Astrocyte (in vitro differentiated cells and primary cell): ENCODE measurements at regions not wholly inside any gene's neighbourhood (a gene's known extent, or its start where the extent isn't known, plus 50 kb on each side); places are given as distances from the start of the nearest gene placed in this dataset.
A peak's percentile ranks its signal among the peaks of the same experiment; 100 is the strongest.
"Not testable (repeated sequence)": the region's sequence is repeated elsewhere in the genome, so short reads cannot be mapped to it uniquely, and the experiment has no call there.

Experiments
- DNase-seq: peaks from one replicate; pipeline ENCODE4 v3.0.0-alpha.2; 2010; ENCODE audit warnings: low read depth
- FAIRE-seq: peaks from 2 replicates; lab custom pipeline; 2011; peaks lifted over from hg19 to GRCh38; lab: Jason Lieb, UNC
- H2AFZ ChIP-seq: 2 replicates; pipeline ENCODE4 v1.6.0; 2012; ENCODE audit warnings: low read depth, low read length, inconsistent platforms
- H3K27ac ChIP-seq: 2 replicates; pipeline ENCODE4 v1.5.1; 2011; ENCODE audit warnings: low read depth, low read length, inconsistent platforms
- H3K27me3 ChIP-seq: 2 replicates; pipeline ENCODE4 v1.6.0; 2011; ENCODE audit warnings: low read length, inconsistent platforms; ENCODE audit not compliant: insufficient read depth
- H3K36me3 ChIP-seq: 2 replicates; pipeline ENCODE4 v1.5.1; 2011; ENCODE audit warnings: low read length, inconsistent platforms; ENCODE audit not compliant: insufficient read depth
- H3K4me1 ChIP-seq: 2 replicates; pipeline ENCODE4 v1.5.1; 2011; ENCODE audit warnings: low read length, inconsistent platforms; ENCODE audit not compliant: insufficient read depth
- H3K4me2 ChIP-seq: 2 replicates; pipeline ENCODE4 v1.6.0; 2012; ENCODE audit warnings: low read length, inconsistent platforms
- H3K4me3 ChIP-seq: 2 replicates; pipeline ENCODE4 v1.5.1; 2011; ENCODE audit warnings: low read depth, mild to moderate bottlenecking, low read length, inconsistent platforms; ENCODE audit not compliant: insufficient read depth
- H3K79me2 ChIP-seq: 2 replicates; pipeline ENCODE4 v1.6.0; 2012; ENCODE audit warnings: mild to moderate bottlenecking, low read length, inconsistent platforms; ENCODE audit not compliant: insufficient read depth
- H3K9ac ChIP-seq: 2 replicates; pipeline ENCODE4 v1.6.0; 2012; ENCODE audit warnings: mild to moderate bottlenecking, low read length, inconsistent platforms
- H3K9me3 ChIP-seq: 2 replicates; pipeline ENCODE4 v1.5.1; 2012; ENCODE audit warnings: low read depth, mild to moderate bottlenecking, low read length, inconsistent platforms; ENCODE audit not compliant: insufficient read depth
- H4K20me1 ChIP-seq: 2 replicates; pipeline ENCODE4 v1.6.0; 2012; ENCODE audit warnings: low read length, inconsistent platforms; ENCODE audit not compliant: insufficient read depth
- H3K27ac Mint-ChIP-seq: one replicate; pipeline ENCODE4 v1.8.0; 2021; ENCODE audit warnings: mild to moderate bottlenecking, mixed read lengths; ENCODE audit not compliant: unreplicated experiment
- H3K27me3 Mint-ChIP-seq: one replicate; pipeline ENCODE4 v1.8.0; 2021; ENCODE audit warnings: low read depth, mixed read lengths; ENCODE audit not compliant: unreplicated experiment
- H3K36me3 Mint-ChIP-seq: one replicate; pipeline ENCODE4 v1.8.0; 2021; ENCODE audit warnings: low read depth, mixed read lengths; ENCODE audit not compliant: unreplicated experiment
- H3K4me1 Mint-ChIP-seq: one replicate; pipeline ENCODE4 v1.8.0; 2021; ENCODE audit warnings: low read depth, mixed read lengths; ENCODE audit not compliant: unreplicated experiment
- H3K4me3 Mint-ChIP-seq: one replicate; pipeline ENCODE4 v1.8.0; 2021; ENCODE audit warnings: mild to moderate bottlenecking, moderate library complexity, mixed read lengths; ENCODE audit not compliant: unreplicated experiment
- H3K9me3 Mint-ChIP-seq: one replicate; pipeline ENCODE4 v1.8.0; 2021; ENCODE audit warnings: mild to moderate bottlenecking, mixed read lengths; ENCODE audit not compliant: unreplicated experiment
- CTCF ChIP-seq: IDR thresholded peaks from 2 replicates; pipeline ENCODE4 v1.5.1; 2011; ENCODE audit warnings: low read depth, mild to moderate bottlenecking, inconsistent platforms, low read length, moderate library complexity; ENCODE audit not compliant: insufficient read depth
- EZH2 ChIP-seq: IDR thresholded peaks from 2 replicates; pipeline ENCODE4 v1.6.1; 2012; ENCODE audit warnings: mild to moderate bottlenecking, low read length, inconsistent platforms; ENCODE audit not compliant: insufficient read depth

- no peaks in the 10 kb centered on the region for H3K4me1 Mint-ChIP-seq
- H3K36me3 ChIP-seq, result no peaks in the 10 kb centered on the region
- H3K27me3 ChIP-seq, result no peaks in the 10 kb centered on the region
- no peaks in the 10 kb centered on the region for H3K9me3 ChIP-seq
- no peaks in the 10 kb centered on the region for H3K36me3 Mint-ChIP-seq
- H3K4me2 ChIP-seq, result no peak overlapping the region
- no peaks in the 10 kb centered on the region for H3K4me1 ChIP-seq
- H3K27ac Mint-ChIP-seq, result no peak overlapping the region
- TF ChIP-seq EZH2 (no peak), CTCF (no peak)
- no peak overlapping the region for H3K4me3 ChIP-seq
- no peak overlapping the region for H2AFZ ChIP-seq
- H4K20me1 ChIP-seq, result no peaks in the 10 kb centered on the region
- no peaks in the 10 kb centered on the region for H3K27me3 Mint-ChIP-seq
- peak; percentile 93 for FAIRE-seq
- H3K9me3 Mint-ChIP-seq, result peaks cover 3% of the 10 kb centered on the region
- no peak overlapping the region for H3K9ac ChIP-seq
- no peak overlapping the region for H3K4me3 Mint-ChIP-seq
- DNase-seq, result no peak
- H3K27ac ChIP-seq, result no peak overlapping the region
- no peaks in the 10 kb centered on the region for H3K79me2 ChIP-seq
Measured at GRCh38 chrX:96211953-96212352, 472.7 kb upstream of the DIAPH2 start.

- H3K27me3 Mint-ChIP-seq, FAIRE-seq, H3K9me3 Mint-ChIP-seq: not testable (repeated sequence)
Measured at GRCh38 chrX:96214681-96215080, 470.0 kb upstream of the DIAPH2 start.

GRCh38 chrX:96224279-96224678, 460.4 kb upstream of the DIAPH2 start:
- Mint-ChIP-seq H3K27me3 (no peaks in the 10 kb centered on the region), H3K36me3 (no peaks in the 10 kb centered on the region), H3K27ac (no peak overlapping the region), H3K4me3 (no peak overlapping the region), H3K4me1 (no peaks in the 10 kb centered on the region), H3K9me3 (no peaks in the 10 kb centered on the region)
- DNase-seq, result no peak
- Histone ChIP-seq H3K79me2 (no peaks in the 10 kb centered on the region), H3K36me3 (no peaks in the 10 kb centered on the region), H3K4me3 (no peak overlapping the region), H4K20me1 (no peaks in the 10 kb centered on the region), H3K9ac (no peak overlapping the region), H2AFZ (no peak overlapping the region), H3K27ac (no peak overlapping the region), H3K9me3 (no peaks in the 10 kb centered on the region), H3K27me3 (no peaks in the 10 kb centered on the region), H3K4me1 (no peaks in the 10 kb centered on the region), H3K4me2 (no peak overlapping the region)
- no peak for FAIRE-seq
- TF ChIP-seq EZH2 (no peak), CTCF (no peak)

More at GRCh38 chrX:96214681-96215080, 470.0 kb upstream of the DIAPH2 start:
- H3K4me3 Mint-ChIP-seq, H3K9me3 ChIP-seq, H4K20me1 ChIP-seq, H3K4me3 ChIP-seq, H2AFZ ChIP-seq, DNase-seq, H3K36me3 ChIP-seq, H3K4me2 ChIP-seq, H3K36me3 Mint-ChIP-seq, H3K27ac Mint-ChIP-seq, H3K27me3 ChIP-seq, H3K4me1 Mint-ChIP-seq, H3K27ac ChIP-seq, H3K4me1 ChIP-seq, H3K9ac ChIP-seq, H3K79me2 ChIP-seq: not testable (repeated sequence)
